ENCODE measurements at regions not wholly inside any gene's neighbourhood (a gene's known extent, or its start where the extent isn't known, plus 50 kb on each side); places are given as distances from the start of the nearest gene placed in this dataset.

DNA sequence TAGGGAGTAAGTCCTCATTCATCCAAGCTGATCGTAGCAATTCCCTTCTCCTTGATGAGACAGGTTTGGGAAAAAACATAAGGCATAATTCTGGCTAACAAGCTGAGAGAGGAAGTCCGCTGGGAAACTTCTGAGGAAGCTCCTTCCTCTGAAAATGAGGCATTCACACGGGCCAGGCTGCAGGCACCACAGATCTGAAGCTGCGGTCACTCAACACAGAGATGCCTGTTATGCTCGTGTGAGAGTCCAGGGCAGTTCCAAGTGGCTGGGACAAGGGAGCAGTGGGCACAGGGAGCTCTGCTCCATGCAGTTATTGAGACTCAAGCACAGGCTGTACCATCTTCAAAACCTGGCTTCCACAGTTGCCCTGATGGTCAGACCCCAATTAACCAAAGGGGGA is 200.9 kb upstream of the ID2 start (continued):
- TF ChIP-seq, protein P1, sequence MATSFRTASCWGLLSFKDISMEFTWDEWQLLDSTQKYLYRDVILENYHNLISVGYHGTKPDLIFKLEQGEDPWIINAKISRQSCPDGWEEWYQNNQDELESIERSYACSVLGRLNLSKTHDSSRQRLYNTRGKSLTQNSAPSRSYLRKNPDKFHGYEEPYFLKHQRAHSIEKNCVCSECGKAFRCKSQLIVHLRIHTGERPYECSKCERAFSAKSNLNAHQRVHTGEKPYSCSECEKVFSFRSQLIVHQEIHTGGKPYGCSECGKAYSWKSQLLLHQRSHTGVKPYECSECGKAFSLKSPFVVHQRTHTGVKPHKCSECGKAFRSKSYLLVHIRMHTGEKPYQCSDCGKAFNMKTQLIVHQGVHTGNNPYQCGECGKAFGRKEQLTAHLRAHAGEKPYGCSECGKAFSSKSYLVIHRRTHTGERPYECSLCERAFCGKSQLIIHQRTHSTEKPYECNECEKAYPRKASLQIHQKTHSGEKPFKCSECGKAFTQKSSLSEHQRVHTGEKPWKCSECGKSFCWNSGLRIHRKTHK (tag by site-specific recombination; IDR thresholded peaks at IDR 0.05), result no peak
- no peak for TF ChIP-seq IKZF3 (tag by site-specific recombination; IDR thresholded peaks at IDR 0.05)
- no peak for TF ChIP-seq ZBTB20 (tag by site-specific recombination; IDR thresholded peaks at IDR 0.05)

DNA sequence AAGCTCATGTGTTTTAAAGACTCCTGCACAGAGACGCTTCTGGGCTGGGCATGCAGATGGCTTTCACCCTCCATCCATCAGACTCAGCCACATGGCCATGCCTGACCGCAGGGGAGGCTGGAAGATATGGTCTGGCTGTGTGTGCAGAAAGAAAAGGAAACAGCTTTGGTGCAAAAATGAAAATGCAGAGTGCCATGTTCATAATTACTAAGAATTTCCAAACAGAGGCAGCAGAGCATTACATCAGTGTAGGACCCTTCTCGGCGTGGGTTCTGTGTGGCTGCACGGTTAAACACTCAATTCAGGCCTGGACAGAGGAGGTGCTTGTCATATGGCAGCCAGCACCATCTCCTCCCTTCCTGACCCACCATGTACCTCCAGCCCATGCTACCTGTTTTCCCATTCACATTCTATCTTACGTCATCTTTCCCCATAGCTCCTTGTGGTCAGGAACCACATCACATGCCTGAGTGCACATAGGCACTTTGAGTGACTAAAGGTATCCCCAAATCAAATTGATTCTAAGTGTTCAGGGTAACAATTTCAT is 200.3 kb upstream of the ID2 start:
- CTCF ChIA-PET, result interaction anchor here (0.8 to 1.6 kb wide), 2 partner anchors 11 to 123 kb away, joined by 3 to 4 read pairs; no protein-coding TSS in a partner anchor
- H3K4me3 ChIP-seq (ENCODE audit: low read depth, low read length), result no peak overlapping the region
- H3K9me3 ChIP-seq (ENCODE audit: control insufficient read depth, insufficient read depth, low read depth, low read length), result no peaks in the 10 kb centered on the region
- H3K4me1 ChIP-seq (ENCODE audit: control insufficient read depth, insufficient read depth, low read length), result no peaks in the 10 kb centered on the region
- H3K36me3 ChIP-seq (ENCODE audit: control insufficient read depth in 2 of 2, insufficient read depth in 1 of 2, low read length in 2 of 2), result no peaks in the 10 kb centered on the region
- POLR2A ChIA-PET, result interaction anchor here (0.6 kb wide), 1 partner anchor 201 kb away, joined by 3 read pairs; the partner anchor contains the start of gene ID2
- TF ChIP-seq ZNF747 (tag by site-specific recombination; IDR thresholded peaks at IDR 0.05), result no peak
- TF ChIP-seq ZNF23 (tag by site-specific recombination; IDR thresholded peaks at IDR 0.05; ENCODE audit: borderline replicate concordance), result no peak
- TF ChIP-seq ZNF513 (tag by site-specific recombination; IDR thresholded peaks at IDR 0.05), result no peak
- TF ChIP-seq ZNF529 (tag by site-specific recombination; IDR thresholded peaks at IDR 0.05; ENCODE audit: insufficient replicate concordance), result no peak
- no peak for TF ChIP-seq ZNF292 (tag by site-specific recombination; IDR thresholded peaks at IDR 0.05; ENCODE audit: borderline replicate concordance, low read depth)
- no peak for TF ChIP-seq BCL11A (tag by site-specific recombination; IDR thresholded peaks at IDR 0.05; ENCODE audit: low read depth)
- TF ChIP-seq ZEB2 (tag by site-specific recombination; IDR thresholded peaks at IDR 0.05), result no peak
- TF ChIP-seq ZNF521 (tag by site-specific recombination; IDR thresholded peaks at IDR 0.05), result no peak
- TF ChIP-seq ZNF132 (tag by site-specific recombination; IDR thresholded peaks at IDR 0.05; ENCODE audit: borderline replicate concordance), result no peak
- no peak for TF ChIP-seq REST (tag by site-specific recombination; IDR thresholded peaks at IDR 0.05)
- TF ChIP-seq MEIS1 (CRISPR knock-in tag; IDR thresholded peaks at IDR 0.05; ENCODE audit: borderline replicate concordance), result no peak
- no peak for TF ChIP-seq FEZF1 (tag by site-specific recombination; IDR thresholded peaks at IDR 0.05)
- no peak for TF ChIP-seq ZNF501 (tag by site-specific recombination; IDR thresholded peaks at IDR 0.05)
- TF ChIP-seq ZNF626 (tag by site-specific recombination; IDR thresholded peaks at IDR 0.05), result no peak
- TF ChIP-seq ZNF837 (tag by site-specific recombination; IDR thresholded peaks at IDR 0.05), result no peak
- TF ChIP-seq, protein P2, sequence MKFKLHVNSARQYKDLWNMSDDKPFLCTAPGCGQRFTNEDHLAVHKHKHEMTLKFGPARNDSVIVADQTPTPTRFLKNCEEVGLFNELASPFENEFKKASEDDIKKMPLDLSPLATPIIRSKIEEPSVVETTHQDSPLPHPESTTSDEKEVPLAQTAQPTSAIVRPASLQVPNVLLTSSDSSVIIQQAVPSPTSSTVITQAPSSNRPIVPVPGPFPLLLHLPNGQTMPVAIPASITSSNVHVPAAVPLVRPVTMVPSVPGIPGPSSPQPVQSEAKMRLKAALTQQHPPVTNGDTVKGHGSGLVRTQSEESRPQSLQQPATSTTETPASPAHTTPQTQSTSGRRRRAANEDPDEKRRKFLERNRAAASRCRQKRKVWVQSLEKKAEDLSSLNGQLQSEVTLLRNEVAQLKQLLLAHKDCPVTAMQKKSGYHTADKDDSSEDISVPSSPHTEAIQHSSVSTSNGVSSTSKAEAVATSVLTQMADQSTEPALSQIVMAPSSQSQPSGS (tag by site-specific recombination; IDR thresholded peaks at IDR 0.05; ENCODE audit: low read depth), result no peak
- no peak for TF ChIP-seq ZNF133 (tag by site-specific recombination; IDR thresholded peaks at IDR 0.05)
- TF ChIP-seq HIC1 (tag by site-specific recombination; IDR thresholded peaks at IDR 0.05), result no peak
- H3K27ac ChIP-seq (ENCODE audit: extremely low read depth, low read depth, low read length), result no peak overlapping the region
